ENCODE measurements at regions not wholly inside any gene's neighbourhood (a gene's known extent, or its start where the extent isn't known, plus 50 kb on each side); places are given as distances from the start of the nearest gene placed in this dataset.

DNA sequence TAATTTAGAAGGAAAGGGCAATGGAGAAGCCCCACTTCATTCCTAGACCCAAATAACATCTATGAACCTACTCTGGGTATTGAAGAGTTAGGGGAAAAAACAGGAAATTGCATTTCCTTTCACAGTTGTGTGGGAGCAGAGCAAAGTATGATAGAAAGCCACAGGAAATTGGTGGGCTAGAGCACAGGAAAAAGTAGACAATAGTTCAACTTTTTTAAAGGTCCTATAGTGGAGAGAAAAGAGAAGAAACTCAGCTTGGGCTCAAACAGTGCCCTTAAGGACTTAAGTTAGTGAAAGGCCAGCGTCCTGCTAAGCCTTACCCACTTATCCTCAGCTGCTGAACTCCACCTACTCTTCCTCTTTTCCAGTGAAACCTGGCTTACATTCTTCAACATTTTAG lies 258.1 kb downstream of the DPY19L2 start:
- DNase-seq (ENCODE audit: low read depth, low spot score) = no peak

DNA sequence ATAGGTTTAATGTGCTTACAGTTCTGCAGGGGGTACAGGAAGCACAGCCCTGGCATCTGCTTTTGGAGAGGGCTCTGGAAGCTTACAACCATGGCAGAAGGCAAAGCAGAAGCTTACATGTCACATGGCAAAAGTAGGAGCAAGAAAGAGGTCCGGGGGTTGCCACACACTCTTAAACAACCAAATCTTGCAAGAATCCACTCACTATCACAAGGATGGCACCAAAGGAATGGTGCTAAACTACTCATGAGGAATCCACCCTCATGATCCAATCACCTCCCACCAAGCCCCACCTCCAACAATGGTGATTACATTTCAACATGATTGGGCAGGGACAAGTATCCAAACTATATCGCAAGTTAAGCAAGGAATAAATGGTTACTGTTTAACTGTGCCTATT lies 255.8 kb upstream of the AVPR1A start:
- DNase-seq (ENCODE audit: low read depth, low spot score) = no peak

DNA sequence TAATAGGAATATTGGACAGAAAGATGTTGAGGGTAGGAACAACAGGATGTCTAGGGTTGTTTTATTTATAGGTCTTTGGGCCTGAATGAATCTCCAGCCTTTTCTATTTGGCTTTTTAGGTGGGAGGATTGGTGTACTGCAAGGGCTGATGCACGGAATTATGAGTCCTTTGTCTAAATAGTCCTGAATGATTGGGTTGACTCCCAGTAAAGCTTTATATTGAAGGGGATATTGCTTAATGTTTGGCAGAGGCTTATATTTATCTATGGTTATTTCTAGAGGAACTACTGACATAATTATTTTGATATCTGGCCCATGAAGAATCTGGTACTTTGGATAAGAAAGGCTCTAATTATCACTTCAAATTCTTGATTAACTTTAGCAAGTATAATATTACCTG lies 253.6 kb upstream of the AVPR1A start:
- no peak for DNase-seq (ENCODE audit: low read depth, low spot score)

DNA sequence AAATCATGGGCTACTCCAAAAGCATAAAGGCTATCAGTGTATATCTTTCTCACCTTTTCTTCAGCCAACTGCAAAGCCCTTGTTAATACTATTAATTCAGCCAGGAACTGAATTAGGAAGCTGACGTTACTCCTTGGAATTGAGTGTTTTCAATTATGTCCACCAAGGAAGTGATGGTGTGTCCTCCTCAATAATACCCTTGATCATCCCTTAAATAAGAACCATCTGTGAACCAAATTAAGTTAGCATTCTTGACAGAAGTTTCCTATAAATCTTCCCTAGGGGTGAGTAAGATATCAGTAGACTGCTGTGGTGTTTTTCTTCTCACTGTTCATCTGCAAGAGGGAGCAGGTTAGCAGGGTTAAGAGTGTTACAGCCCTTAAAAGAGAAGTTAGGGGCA lies 252.3 kb upstream of the AVPR1A start:
- DNase-seq (ENCODE audit: low read depth, low spot score) = no peak

DNA sequence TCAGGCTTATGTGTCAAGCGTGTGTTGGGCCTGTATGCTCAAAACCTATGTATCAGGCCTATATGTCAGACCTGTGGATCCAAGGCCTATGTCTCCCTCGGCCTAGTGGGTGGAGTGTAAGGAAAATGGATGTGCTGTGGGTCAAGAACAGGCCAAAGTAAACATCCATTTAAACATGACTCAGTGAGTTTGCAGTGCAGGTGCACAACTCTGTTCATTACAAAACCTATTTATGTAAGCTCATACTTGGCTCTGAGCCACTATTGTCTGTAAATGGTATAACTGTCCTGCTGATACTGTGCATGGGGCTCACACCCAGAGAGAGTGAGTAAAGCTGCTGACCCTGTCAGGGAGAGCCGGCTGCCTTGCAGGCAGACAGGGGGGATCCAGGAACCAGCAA lies 249.7 kb upstream of the AVPR1A start:
- DNase-seq (ENCODE audit: low read depth, low spot score) = no peak

DNA sequence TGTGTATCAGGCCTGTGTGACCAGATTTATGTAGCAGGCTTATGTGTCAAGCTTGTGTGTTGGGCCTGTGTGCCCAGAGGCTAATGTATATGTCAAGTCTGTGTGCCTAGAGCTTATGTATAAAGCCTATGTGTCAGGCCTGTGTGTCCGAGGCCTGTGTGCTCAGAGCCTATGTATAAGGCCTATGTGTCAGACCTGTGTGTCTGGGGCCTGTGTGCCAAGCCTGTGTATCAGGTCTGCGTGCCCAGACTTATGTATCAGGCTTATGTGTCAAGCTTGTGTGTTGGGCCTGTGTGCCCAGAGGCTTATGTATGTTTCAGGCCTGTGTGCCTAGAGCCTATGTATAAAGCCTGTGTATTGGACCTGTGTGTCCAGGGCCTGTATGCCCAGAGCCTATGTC lies 249.3 kb upstream of the AVPR1A start:
- DNase-seq (ENCODE audit: low read depth, low spot score) = no peak

DNA sequence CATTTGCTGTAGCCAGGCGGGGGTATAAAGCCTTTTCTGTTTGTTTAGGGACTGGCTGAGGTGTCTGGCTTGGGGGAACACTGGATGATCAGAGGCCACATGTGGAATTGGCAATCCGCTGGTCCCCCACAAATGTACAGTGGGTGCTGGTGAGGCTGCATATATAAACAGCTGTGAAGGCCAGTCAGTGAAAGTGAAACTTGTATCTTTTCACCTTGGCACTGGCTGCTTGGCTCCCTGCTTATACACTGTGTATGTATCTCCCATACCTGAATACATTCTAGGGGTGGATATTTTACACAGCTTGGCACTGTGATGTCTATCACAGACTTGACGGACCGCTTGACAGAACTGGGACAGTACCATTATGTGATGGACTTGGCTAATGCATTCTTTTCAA lies 246.8 kb upstream of the AVPR1A start:
- DNase-seq (ENCODE audit: low read depth, low spot score) = no peak

DNA sequence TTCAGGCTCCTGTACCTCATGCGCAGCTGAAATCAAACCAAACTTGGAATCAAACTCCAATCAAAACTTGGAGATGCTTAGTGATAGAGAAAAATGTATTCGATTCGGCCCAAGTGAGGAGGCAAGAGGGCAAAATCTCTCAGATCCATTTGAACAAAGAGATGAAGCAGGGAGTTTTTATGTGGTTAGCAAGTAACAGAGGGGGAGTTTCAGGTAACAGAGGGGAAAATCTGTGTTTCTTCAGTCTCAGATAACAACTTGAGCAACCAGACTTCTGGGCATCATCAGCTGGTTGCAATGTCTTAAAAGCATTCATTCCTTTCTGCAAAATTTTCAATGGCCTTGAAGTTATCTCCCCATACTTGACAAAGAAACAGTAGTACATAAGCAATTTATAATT lies 245.1 kb upstream of the AVPR1A start:
- no peak for DNase-seq (ENCODE audit: low read depth, low spot score)

DNA sequence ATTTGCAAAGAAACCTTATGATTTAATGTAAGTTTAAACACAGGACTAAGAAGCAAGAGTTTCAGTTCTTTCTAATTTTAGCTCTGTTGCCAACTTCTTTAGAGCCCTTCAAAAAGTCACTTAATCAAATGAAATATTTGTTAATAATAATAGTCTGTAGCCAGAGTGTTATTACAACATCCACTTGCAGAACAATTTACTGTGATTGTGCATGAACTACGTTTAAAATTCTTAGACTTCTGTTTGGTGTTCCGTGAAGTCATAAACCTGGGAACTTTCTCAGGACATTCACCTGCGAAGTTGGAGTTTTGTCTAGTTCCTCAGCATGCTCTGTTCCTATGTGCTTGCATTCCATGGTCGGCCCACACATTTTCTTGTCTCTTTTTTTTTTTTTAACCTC lies 244.0 kb upstream of the AVPR1A start:
- no peak for DNase-seq (ENCODE audit: low read depth, low spot score)

DNA sequence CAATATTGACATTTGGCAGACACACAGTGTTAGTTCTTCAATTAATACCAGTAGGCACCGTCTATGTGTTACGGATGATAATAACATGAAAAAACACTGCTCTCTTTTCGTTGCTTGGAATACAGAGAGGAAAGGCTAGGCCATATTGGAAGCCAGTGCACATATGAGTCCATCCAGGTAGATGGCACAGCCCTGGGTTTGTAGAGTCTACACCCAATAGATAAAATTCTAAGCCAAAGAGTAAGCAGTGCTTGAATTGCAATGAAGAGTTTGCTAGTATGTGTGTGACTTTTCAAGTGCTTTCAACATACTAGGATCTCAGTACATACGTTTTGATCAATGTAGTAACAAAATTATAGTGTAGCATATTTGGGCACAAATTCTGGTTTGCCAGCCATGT lies 243.3 kb upstream of the AVPR1A start:
- no peak for DNase-seq (ENCODE audit: low read depth, low spot score)

DNA sequence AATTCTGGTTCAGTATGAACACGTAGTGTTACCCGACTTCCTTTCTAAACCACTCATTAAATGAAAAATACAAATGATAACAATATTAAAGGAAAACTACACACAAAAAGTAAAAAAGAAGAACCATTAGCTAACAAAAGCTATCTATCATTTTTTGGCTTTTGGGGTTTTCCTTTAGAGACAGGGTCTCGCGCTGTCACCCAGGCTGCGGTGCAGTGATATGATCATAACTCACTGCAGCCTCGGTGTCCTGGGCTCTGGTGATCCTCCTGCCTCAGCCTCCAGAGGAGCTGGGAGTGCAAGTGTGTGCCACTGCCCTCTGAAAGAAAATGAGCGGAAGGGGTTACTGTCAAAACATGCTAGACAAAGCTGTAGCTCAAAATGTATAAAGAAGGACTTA lies 238.2 kb upstream of the AVPR1A start:
- no peak for DNase-seq (ENCODE audit: low read depth, low spot score)

DNA sequence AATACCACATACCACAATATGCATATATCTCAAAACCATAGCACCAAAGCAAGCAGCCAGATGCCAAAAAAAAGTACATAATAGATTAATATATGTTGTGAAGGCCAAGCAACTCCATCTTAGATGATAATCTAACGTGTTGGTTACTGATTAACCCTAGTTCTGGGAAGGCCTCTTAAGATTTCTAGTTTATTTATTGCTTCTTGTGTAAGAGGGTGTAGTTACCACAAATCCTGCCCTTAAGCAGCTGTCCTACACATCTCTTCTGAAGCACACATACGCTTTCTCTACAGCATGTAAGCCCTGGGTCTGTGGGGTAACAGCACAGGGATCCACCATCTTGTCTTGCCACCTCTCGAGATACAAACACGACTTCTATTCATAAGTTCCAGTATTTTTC lies 236.8 kb upstream of the AVPR1A start:
- no peak for DNase-seq (ENCODE audit: low read depth, low spot score)

DNA sequence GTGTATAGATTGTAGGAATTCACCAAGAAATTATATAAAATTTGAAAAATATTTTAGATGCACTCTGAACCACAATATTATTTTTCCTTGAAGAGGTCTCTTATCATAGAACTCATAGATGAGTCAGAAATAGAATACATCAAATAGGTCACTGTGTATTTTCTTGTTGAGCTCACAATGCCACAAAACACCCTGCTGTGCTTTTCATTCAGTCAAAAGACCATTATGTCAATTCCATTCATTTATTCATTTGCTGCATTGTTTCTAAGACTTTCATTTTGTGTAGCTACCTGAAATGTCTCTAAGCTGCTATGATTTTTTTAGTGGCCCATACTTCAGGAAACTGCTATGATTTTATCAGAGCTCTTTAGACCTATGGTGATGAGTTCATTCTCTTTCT lies 231.9 kb upstream of the AVPR1A start:
- DNase-seq (ENCODE audit: low read depth, low spot score) = no peak

DNA sequence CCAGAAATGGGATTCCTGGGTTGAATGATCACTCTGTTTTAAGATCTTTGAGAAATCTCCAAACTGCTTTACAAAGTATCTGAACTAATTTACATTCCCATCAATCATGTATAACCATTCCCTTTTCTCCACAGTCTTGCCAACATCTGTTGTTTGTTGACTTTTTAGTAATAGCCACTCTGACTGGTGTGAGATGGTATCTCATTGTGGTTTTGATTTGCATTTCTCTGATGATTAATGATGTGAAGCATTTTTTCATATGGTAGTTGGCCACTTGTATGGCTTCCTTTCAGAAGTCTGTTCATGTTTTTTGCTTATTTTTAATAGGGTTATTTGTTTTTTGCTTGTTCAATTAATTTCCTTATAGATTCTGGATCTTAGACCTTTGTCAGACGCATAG lies 211.8 kb upstream of the AVPR1A start:
- no peak for DNase-seq (ENCODE audit: low read depth, low spot score)

DNA sequence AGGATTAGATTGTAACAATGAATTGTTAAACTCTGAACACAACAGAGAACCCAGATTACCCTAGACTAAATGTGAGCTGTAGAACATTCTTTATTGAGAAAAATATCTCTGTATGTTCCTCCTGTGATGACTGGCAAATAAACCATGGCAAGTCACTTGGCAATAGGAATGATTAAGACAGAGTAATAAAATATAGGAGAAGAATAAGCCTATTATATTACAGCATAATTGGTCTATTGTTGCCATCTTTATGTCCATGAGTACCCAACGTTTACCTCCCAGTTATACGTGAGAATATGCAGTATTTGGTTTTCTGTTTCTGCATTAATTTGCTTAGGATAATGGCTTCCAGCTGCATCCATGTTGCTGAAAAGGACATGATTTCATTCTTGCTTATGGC lies 211.2 kb upstream of the AVPR1A start:
- DNase-seq (ENCODE audit: low read depth, low spot score) = no peak

DNA sequence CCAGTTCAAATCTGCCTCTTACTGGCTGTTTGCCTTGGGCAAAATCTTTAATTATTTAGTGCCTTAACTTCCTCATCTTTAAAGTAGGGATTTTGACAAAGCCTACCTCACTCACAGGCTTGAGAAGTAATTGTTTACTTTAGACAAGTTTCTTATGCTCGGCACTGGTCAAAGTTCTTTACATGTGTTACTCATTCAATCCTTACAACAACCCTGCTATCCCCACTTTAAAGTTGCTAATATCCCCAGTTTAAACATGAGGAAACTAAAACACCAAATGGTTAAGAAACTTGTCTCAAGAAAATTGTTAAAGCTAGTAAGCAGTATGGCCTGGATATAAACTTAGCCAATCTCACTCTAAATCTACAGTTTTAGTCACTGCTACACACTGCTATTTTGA lies 204.0 kb upstream of the AVPR1A start:
- no peak for DNase-seq (ENCODE audit: low read depth, low spot score)

DNA sequence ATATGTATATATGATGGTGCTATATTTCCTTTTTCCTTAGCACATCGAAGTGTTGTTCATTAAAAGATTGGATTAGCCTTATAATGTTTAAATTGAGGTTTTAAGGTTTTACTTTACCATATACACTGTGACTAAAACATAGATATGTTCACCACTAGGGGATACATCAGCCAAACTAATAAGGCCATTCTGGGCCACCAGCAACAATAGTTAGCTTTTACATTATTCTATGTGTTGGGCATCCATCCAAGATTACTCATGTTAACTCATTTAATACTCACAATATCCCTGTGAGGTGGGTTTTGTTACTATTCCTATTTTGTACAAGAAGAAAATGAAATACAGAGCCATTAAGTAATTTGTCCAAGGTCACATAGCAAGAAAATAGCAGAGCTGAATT lies 202.6 kb upstream of the AVPR1A start:
- no peak for DNase-seq (ENCODE audit: low read depth, low spot score)

DNA sequence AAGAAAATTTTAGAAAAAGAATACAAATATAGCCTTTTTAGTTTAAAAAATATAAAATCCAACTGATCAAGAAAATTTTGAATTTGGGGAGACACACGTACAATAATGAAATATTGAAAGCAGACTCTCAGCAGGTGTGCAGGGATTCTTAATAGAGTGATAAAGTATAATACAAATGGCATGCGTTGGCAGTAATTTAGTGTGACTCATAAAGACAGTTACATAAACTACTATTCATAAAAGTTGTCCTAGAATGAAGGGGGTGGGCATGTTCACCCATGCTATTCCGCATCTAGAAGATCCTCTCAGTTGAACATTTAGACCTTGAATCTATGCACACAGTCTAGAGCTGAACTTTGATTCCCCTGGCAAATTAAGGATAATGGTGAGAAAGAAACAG lies 200.4 kb upstream of the AVPR1A start:
- DNase-seq (ENCODE audit: low read depth, low spot score) = no peak

DNA sequence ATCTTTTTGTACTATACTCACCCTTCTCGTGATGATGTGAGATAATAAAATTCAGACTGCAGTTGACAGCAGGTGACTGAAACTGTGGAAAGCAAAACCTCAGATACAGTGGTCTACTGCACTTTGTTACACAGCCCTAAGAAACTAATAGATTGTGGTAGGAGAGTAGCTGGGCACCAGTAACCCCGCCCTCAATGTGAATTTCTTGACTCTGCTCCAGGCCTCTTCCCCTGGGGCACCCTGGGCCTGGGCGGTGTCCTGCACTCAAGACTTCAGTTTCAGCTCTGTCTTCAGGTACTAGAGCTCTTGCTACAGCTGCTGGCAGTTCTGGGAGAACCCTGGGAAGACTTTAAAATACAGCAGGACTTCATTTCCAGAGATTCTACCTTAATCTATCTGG lies 197.6 kb upstream of the AVPR1A start:
- no peak for DNase-seq (ENCODE audit: low read depth, low spot score)

DNA sequence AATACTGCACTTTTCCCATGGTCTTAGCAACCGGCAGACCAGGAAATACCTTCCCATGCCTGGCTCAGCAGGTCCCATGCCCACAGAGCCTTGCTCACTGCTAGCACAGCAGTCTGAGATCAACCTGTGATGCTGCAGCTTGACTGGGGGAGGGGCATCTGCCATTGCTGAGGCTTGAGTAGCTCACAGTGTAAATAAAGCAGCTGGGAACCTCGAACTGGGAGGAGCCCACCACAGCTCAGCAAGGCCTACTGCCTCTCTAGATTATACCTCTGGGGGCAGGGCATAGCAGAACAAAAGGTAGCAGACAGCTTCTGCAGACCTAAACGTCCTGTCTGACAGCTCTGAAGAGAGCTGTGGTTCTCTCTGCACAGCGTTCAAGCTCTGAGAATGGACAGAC lies 186.2 kb upstream of the AVPR1A start:
- DNase-seq (ENCODE audit: low read depth, low spot score) = peak; percentile 48

DNA sequence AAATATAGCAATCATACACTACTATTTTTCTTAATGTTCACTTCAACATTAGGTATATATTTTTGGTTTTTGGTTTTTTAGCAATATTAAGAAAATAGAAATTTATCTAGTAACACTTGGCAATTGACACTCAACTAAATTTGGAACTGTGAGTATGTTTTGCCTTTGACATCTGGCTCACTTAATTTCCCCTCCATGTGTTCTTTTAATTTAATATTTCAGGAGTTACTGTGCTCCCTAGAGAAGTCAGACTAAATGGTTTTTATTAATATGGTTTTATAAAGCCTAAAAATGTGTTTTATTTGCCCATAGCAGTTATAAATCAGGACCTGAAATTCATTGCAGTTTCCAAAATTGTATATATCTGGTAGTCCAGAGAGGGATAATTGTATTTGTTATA lies 175.3 kb upstream of the AVPR1A start:
- no peak for DNase-seq (ENCODE audit: low read depth, low spot score)

DNA sequence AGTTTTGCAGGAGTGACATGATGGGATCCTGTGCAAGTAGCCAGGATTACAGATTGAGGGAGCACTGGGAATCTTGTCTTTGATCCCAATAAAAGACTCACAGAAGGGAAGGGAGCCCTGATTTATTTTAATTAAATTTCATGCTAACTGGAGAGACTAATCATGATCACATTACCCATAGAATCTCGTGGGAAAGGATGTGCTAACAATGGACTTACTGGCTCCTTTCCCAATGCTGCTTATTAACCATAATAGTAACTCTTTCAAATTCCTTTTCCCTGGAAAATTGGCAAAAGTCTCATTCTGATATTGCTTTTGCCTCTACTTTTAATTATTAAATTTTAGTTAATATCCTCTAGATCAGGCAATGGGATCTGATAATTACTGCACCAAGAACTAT lies 174.8 kb upstream of the AVPR1A start:
- DNase-seq (ENCODE audit: low read depth, low spot score) = no peak

DNA sequence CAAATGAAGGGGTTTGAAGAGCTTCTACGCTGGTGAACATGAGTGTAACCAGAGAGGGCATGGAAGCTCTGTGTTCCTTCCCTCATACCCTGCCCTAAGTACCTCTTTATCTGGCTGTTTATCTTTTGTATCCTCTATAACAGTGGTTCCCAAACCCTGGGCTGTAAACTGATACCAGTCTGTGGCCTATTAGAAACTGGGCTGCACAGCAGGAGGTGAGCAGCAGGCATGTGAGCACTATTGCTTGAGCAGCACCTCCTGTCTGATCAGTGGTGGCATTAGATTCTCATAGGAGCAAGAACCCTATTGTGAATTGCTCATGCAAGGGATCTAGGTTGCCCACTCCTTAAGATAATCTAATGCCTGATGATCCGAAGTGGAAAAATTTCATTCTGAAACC lies 172.9 kb upstream of the AVPR1A start:
- no peak for DNase-seq (ENCODE audit: low read depth, low spot score)

DNA sequence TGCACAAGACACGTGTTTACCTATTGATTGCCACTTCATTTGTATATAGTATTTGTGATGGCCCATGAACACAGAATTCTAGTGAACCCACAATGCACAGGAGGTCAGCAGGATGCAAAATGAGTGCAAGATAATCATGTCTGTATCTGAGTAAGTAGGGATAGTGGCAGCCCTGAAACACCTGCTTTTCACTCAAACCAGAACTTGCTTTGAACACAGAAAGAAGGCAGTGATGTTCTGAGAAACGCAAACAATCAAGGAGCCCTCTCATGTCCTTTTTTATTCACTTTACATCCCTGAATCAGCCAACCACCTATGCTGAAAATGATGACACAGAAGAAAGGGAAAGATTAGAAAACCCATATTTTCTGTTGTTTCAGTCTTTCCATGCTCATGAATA lies 170.4 kb upstream of the AVPR1A start:
- DNase-seq (ENCODE audit: low read depth, low spot score) = no peak

All from iPS DF 19.7 (cell line).